ENCODE measurements at regions not wholly inside any gene's neighbourhood (a gene's known extent, or its start where the extent isn't known, plus 50 kb on each side); places are given as distances from the start of the nearest gene placed in this dataset.

DNA sequence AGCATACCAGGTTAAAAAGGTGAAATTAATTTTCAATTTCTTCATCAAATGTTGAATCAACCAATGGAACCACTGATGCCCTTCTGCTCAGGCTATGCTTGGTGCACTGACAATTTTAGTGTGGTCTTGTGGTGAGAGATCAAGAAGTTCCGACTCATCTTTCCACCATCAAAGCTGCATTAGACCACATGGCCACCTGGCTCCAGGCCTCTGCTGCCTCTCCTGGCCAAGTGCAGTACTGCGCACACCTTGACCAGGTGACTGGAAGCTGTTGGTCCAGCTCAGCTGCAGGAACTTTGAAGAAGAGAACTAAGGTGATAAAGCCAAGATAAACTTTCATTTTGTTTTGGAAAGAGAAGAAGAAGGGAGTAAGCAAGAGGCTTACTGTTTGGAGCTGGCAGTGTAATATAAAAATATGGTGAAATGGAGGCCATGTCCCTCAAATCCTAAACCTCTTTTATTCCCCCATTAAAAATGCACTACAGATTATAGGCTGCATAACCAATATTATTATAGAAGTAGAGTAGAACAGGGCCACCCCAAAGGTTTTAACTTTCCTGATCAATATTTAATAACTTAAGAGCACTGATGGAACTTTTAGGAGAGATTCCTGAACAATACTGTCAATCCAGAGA is 315.5 kb upstream of the C9orf72 start:
- TF ChIP-seq, protein P1, sequence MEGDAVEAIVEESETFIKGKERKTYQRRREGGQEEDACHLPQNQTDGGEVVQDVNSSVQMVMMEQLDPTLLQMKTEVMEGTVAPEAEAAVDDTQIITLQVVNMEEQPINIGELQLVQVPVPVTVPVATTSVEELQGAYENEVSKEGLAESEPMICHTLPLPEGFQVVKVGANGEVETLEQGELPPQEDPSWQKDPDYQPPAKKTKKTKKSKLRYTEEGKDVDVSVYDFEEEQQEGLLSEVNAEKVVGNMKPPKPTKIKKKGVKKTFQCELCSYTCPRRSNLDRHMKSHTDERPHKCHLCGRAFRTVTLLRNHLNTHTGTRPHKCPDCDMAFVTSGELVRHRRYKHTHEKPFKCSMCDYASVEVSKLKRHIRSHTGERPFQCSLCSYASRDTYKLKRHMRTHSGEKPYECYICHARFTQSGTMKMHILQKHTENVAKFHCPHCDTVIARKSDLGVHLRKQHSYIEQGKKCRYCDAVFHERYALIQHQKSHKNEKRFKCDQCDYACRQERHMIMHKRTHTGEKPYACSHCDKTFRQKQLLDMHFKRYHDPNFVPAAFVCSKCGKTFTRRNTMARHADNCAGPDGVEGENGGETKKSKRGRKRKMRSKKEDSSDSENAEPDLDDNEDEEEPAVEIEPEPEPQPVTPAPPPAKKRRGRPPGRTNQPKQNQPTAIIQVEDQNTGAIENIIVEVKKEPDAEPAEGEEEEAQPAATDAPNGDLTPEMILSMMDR (IDR thresholded peaks at IDR 0.05; ENCODE audit: low read length) = peak; percentile 91
- no peak for TF ChIP-seq EZH2 (optimal IDR thresholded peaks at IDR 0.05; ENCODE audit: low read depth, low read length)
